ENCODE measurements at regions not wholly inside any gene's neighbourhood (a gene's known extent, or its start where the extent isn't known, plus 50 kb on each side); places are given as distances from the start of the nearest gene placed in this dataset.

DNA sequence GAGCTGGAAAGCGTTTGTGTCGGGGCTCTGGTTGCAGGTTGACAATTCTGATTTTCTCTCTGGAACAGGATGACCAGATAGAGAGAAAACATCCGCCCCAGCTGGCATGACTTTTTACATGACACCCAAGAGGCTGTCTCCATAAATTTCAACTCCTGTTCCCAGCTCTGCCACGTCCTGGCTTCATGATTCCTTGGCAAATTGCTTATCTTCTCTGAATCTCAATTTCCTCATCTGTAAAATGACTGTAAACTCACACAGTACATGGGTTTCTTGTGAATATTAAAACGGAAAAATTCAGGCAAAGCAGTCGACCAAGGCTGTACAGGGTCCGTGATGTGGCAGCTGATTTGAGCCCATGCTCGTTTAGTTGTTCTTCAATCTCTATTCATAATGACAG, 572.7 kb downstream of the AJAP1 start:
- TF ChIP-seq, protein P1, sequence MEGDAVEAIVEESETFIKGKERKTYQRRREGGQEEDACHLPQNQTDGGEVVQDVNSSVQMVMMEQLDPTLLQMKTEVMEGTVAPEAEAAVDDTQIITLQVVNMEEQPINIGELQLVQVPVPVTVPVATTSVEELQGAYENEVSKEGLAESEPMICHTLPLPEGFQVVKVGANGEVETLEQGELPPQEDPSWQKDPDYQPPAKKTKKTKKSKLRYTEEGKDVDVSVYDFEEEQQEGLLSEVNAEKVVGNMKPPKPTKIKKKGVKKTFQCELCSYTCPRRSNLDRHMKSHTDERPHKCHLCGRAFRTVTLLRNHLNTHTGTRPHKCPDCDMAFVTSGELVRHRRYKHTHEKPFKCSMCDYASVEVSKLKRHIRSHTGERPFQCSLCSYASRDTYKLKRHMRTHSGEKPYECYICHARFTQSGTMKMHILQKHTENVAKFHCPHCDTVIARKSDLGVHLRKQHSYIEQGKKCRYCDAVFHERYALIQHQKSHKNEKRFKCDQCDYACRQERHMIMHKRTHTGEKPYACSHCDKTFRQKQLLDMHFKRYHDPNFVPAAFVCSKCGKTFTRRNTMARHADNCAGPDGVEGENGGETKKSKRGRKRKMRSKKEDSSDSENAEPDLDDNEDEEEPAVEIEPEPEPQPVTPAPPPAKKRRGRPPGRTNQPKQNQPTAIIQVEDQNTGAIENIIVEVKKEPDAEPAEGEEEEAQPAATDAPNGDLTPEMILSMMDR (IDR thresholded peaks at IDR 0.05): no peak
- TF ChIP-seq POLR2A (IDR thresholded peaks at IDR 0.05) (no peak), POLR2AphosphoS5 (IDR thresholded peaks at IDR 0.05) (no peak), EP300 (IDR thresholded peaks at IDR 0.05) (no peak)
